Keratinocyte (primary cell): ENCODE measurements at regions not wholly inside any gene's neighbourhood (a gene's known extent, or its start where the extent isn't known, plus 50 kb on each side); places are given as distances from the start of the nearest gene placed in this dataset.

Experiments
- DNase-seq: peaks from one replicate; pipeline ENCODE4 v3.0.0-alpha.2; 2011; ENCODE audit warnings: low read depth, missing footprints, low spot score
- FAIRE-seq: peaks from 2 replicates; lab custom pipeline; 2011; peaks lifted over from hg19 to GRCh38; lab: Jason Lieb, UNC
- H2AFZ ChIP-seq: 2 replicates; pipeline ENCODE4 v1.6.0; 2012; ENCODE audit warnings: low read length, control low read depth, inconsistent platforms; ENCODE audit not compliant: control insufficient read depth
- H3K27ac ChIP-seq: 2 replicates; pipeline ENCODE4 v1.5.1; 2011; ENCODE audit warnings: low read length; ENCODE audit not compliant: control insufficient read depth, insufficient read depth
- H3K27me3 ChIP-seq: 3 replicates; pipeline ENCODE4 v1.6.0; 2011; ENCODE audit warnings: low read length; ENCODE audit not compliant: control insufficient read depth, insufficient read depth; ENCODE audit errors: extremely low read depth
- H3K36me3 ChIP-seq, 2 experiments: 2 replicates in 1 of 2; 3 replicates in 1 of 2; pipeline ENCODE4 v1.5.1; 2011; ENCODE audit warnings: low read length in 2 of 2, mild to moderate bottlenecking in 1 of 2; ENCODE audit not compliant: control insufficient read depth in 2 of 2, insufficient read depth in 2 of 2; ENCODE audit errors: extremely low read depth in 1 of 2
- H3K4me1 ChIP-seq: 3 replicates; pipeline ENCODE4 v1.5.1; 2011; ENCODE audit warnings: low read length; ENCODE audit not compliant: control insufficient read depth, insufficient read depth; ENCODE audit errors: extremely low read depth
- H3K4me2 ChIP-seq: 3 replicates; pipeline ENCODE4 v1.6.0; 2011; ENCODE audit warnings: low read depth, low read length; ENCODE audit not compliant: control insufficient read depth, insufficient read depth; ENCODE audit errors: extremely low read depth
- H3K4me3 ChIP-seq, 3 experiments: fragments of 200-600 bp in 1 of 3; sonication (generic) in 1 of 3; 2 replicates in 2 of 3; 3 replicates in 1 of 3; pipeline ENCODE4 v1.5.1; 2011 to 2016; ENCODE audit warnings: low read length in 3 of 3, mild to moderate bottlenecking in 3 of 3, control low read depth in 2 of 3, inconsistent platforms in 1 of 3, low read depth in 1 of 3, mixed read lengths in 1 of 3, mixed run types in 1 of 3, moderate library complexity in 1 of 3; ENCODE audit not compliant: control insufficient read depth in 2 of 3, insufficient read depth in 2 of 3; ENCODE audit errors: extremely low read depth in 1 of 3
- H3K79me2 ChIP-seq: 2 replicates; pipeline ENCODE4 v1.6.0; 2012; ENCODE audit warnings: low read length; ENCODE audit not compliant: control insufficient read depth, insufficient read depth
- H3K9ac ChIP-seq: 3 replicates; pipeline ENCODE4 v1.6.0; 2011; ENCODE audit warnings: low read length; ENCODE audit not compliant: control insufficient read depth, insufficient read depth; ENCODE audit errors: extremely low read depth
- H3K9me1 ChIP-seq: 3 replicates; pipeline ENCODE4 v1.6.0; 2011; ENCODE audit warnings: low read length; ENCODE audit not compliant: control insufficient read depth, insufficient read depth; ENCODE audit errors: extremely low read depth
- H3K9me3 ChIP-seq: 2 replicates; pipeline ENCODE4 v1.5.1; 2012; ENCODE audit warnings: low read depth, low read length; ENCODE audit not compliant: control insufficient read depth
- H4K20me1 ChIP-seq: 3 replicates; pipeline ENCODE4 v1.6.0; 2011; ENCODE audit warnings: low read length; ENCODE audit not compliant: control insufficient read depth, insufficient read depth; ENCODE audit errors: extremely low read depth
- CTCF ChIP-seq, 3 experiments: IDR thresholded peaks in 1 of 3; conservative IDR thresholded peaks in 1 of 3; optimal IDR thresholded peaks in 1 of 3; 2 replicates in 2 of 3; 3 replicates in 1 of 3; pipeline versions ENCODE3 to v1.5.1; 2011; ENCODE audit warnings: low read length in 3 of 3, mild to moderate bottlenecking in 3 of 3, moderate library complexity in 2 of 3, control low read depth in 1 of 3, inconsistent platforms in 1 of 3; ENCODE audit not compliant: insufficient read depth in 2 of 3; ENCODE audit errors: extremely low read depth in 1 of 3
- EZH2 ChIP-seq: IDR thresholded peaks from one replicate; pipeline ENCODE4 v1.6.1; 2012; ENCODE audit warnings: inconsistent platforms, mild to moderate bottlenecking, low read length, moderate library complexity
- dilution Hi-C: fragments of 300-500 bp; cut with MboI; formaldehyde crosslinking; loops from one replicate; pipeline ENCODE4 v1.7.0; 2020; ENCODE audit warnings: low sequenced_read_pairs; ENCODE audit not compliant: extremely low pct_ligation_motif_present

DNA sequence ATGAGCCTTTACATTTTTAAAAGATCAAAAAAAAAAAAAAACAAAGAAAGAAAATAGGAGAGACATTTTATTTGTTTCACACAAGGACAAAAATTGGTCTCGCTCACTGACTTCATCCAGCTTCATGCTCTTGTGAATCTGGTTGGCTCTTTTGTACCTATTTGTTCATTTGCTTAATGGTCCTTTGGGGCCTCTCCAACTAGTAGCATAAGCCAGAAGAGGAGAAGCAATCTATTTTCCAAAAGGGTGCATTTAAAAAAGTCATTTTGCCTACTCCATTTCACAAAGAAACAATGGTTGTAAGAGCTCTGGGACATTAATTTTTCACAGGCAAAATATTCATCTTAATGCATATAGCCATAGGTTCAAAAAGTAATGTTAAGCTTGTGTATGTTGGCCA is 168.3 kb upstream of the ADAMTS9 start:
- Histone ChIP-seq H3K9me1 (no peaks in the 10 kb centered on the region), H3K4me3 (no peak overlapping the region), H3K36me3 (no peaks in the 10 kb centered on the region), H3K4me1 (no peaks in the 10 kb centered on the region), H3K27ac (no peak overlapping the region), H2AFZ (no peak overlapping the region), H4K20me1 (no peaks in the 10 kb centered on the region), H3K27me3 (no peaks in the 10 kb centered on the region), H3K79me2 (no peaks in the 10 kb centered on the region), H3K4me2 (no peak overlapping the region), H3K9me3 (no peaks in the 10 kb centered on the region), H3K9ac (no peak overlapping the region)
- no peak for FAIRE-seq
- TF ChIP-seq CTCF (optimal IDR thresholded peaks at IDR 0.05 in 1 of 3, IDR thresholded peaks at IDR 0.05 in 1 of 3, conservative IDR thresholded peaks at IDR 0.05 in 1 of 3; ENCODE audit: extremely low read depth in 1 of 3, insufficient read depth in 2 of 3, low read length in 3 of 3) (no peak), EZH2 (no peak)
- no peak for DNase-seq
- dilution Hi-C loops: no loop called here

DNA sequence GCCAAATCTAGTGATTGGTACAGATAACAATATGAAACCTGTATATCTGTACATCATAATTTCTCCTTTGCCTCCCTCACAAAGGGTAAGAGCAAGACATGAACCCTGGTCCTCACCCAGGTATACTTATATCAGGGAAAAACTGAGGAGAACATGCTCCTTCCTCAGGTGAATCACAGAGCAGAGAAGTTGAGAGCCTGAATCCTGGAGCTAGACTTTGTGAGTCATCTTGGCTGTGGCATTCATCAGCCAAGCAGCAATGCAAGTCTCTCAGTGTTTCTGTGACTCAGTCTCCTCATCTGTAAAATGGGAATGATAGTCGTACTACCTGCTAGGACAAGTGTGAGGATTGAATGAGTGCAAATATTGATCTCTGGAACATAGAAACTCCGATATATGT is 165.7 kb upstream of the ADAMTS9 start:
- Histone ChIP-seq H3K9me3 (no peaks in the 10 kb centered on the region), H3K4me3 (no peak overlapping the region), H2AFZ (no peak overlapping the region), H3K27ac (no peak overlapping the region), H4K20me1 (no peaks in the 10 kb centered on the region), H3K4me2 (no peak overlapping the region), H3K79me2 (no peaks in the 10 kb centered on the region), H3K27me3 (no peaks in the 10 kb centered on the region), H3K9ac (no peak overlapping the region), H3K9me1 (no peaks in the 10 kb centered on the region), H3K4me1 (no peaks in the 10 kb centered on the region), H3K36me3 (no peaks in the 10 kb centered on the region)
- FAIRE-seq: no peak
- TF ChIP-seq EZH2 (no peak), CTCF (optimal IDR thresholded peaks at IDR 0.05 in 1 of 3, IDR thresholded peaks at IDR 0.05 in 1 of 3, conservative IDR thresholded peaks at IDR 0.05 in 1 of 3; ENCODE audit: extremely low read depth in 1 of 3, insufficient read depth in 2 of 3, low read length in 3 of 3) (no peak)
- no peak for DNase-seq
- dilution Hi-C loops: no loop called here
